Skeletal muscle satellite cell (primary cell): ENCODE measurements at regions not wholly inside any gene's neighbourhood (a gene's known extent, or its start where the extent isn't known, plus 50 kb on each side); places are given as distances from the start of the nearest gene placed in this dataset.
A peak's percentile ranks its signal among the peaks of the same experiment; 100 is the strongest.

ENCODE experiments used
- H3K27me3 ChIP-seq: 2 replicates; pipeline ENCODE4 v1.7.0; 2013; ENCODE audit warnings: low read length; ENCODE audit not compliant: control insufficient read depth, insufficient read depth
- H3K36me3 ChIP-seq: 2 replicates; pipeline ENCODE4 v1.7.0; 2013; ENCODE audit warnings: mild to moderate bottlenecking, control low read depth, low read length; ENCODE audit not compliant: insufficient read depth
- H3K4me1 ChIP-seq: 2 replicates; pipeline ENCODE4 v1.7.0; 2013; ENCODE audit warnings: low read length; ENCODE audit not compliant: control insufficient read depth, insufficient read depth
- H3K4me2 ChIP-seq: 2 replicates; pipeline ENCODE4 v1.7.0; 2013; ENCODE audit warnings: mild to moderate bottlenecking, low read length
- H3K4me3 ChIP-seq: 2 replicates; pipeline ENCODE4 v1.7.0; 2013; ENCODE audit warnings: low read length
- H3K9ac ChIP-seq: 2 replicates; pipeline ENCODE4 v1.7.0; 2013; ENCODE audit warnings: mild to moderate bottlenecking, low read depth, low read length, moderate library complexity
- H3K9me3 ChIP-seq: replicated peaks from 2 replicates; pipeline ENCODE4 v1.7.0; 2013; ENCODE audit warnings: mild to moderate bottlenecking, control low read depth, low read length

DNA sequence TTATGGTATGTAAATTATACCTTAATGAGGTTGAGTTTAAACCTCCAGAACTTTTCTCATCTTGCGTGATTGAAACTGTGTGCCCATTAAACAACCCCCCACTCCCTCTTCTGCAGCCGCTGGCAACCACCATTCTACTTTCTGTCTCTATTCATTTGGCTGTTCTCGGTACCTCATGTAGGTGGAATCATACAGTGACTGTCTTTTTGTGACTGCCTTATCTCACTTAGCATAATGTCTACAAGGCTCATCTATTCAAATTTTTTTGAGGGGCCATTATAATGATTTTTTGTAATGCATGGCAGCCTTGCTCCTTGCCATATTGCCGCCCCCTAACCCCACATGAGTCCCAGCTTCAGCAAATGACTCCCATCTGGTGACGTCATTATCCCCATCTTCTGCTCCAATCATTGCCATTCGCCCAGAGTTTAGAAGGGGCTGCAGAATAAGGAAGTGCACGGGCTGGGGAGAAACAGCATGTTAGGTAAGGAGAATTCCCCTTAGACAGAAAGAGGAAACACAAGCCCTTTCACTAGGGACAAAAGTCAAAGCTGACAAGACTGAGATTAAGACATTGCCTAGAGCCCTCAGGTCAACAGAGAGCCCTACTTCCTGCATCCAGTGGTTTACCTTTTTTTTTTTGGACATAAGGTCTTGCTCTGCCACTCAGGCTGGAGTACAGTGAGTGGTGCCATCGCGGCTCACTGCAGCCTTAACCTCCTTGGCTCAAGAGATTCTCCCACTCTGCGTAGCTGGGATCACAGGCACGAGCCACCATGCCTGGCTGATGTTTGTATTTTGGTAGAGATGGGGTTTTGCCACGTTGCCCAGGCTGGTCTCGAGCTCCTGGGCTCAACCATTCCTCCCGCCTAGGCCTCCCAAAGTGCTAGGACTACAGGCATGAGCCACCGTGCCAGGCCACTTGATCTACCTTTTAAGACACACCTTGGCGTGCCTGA is 78.4 kb upstream of the ERRFI1 start:
- H3K9ac ChIP-seq: no peak overlapping the region
- H3K27me3 ChIP-seq: no peaks in the 10 kb centered on the region
- no peaks in the 10 kb centered on the region for H3K9me3 ChIP-seq
- H3K4me1 ChIP-seq: peaks cover 14% of the 10 kb centered on the region
- no peak overlapping the region for H3K4me3 ChIP-seq
- no peak overlapping the region for H3K4me2 ChIP-seq
- H3K36me3 ChIP-seq: no peaks in the 10 kb centered on the region

DNA sequence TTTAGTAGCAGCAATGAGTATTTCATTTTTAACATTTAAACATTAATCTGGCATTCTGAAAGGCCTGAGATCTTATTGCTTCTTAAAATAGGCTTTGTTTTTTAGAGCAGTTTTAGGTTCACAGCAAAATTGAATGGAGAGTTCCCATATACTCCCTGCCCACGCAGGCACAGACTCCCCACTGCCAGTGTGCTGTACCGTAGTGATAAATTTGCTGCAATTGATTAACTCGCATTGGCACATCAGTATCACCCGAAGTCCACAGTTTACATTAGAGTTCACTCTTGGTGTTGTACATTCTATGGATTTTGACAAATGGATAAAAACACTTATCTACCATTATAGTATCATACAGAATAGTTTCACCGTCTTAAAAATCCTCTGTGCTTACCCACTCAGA is 71.8 kb upstream of the ERRFI1 start:
- H3K4me3 ChIP-seq: no peak overlapping the region
- no peaks in the 10 kb centered on the region for H3K27me3 ChIP-seq
- no peaks in the 10 kb centered on the region for H3K9me3 ChIP-seq
- peak overlapping the region; percentile 7 for H3K4me2 ChIP-seq
- peaks cover 54% of the 10 kb centered on the region for H3K4me1 ChIP-seq
- no peaks in the 10 kb centered on the region for H3K36me3 ChIP-seq
- peak overlapping the region; percentile 80 for H3K9ac ChIP-seq

- Histone ChIP-seq H3K4me2 (peak overlapping the region; percentile 62), H3K4me3 (no peak overlapping the region), H3K9me3 (no peaks in the 10 kb centered on the region), H3K27me3 (no peaks in the 10 kb centered on the region), H3K4me1 (peaks cover 57% of the 10 kb centered on the region), H3K36me3 (no peaks in the 10 kb centered on the region), H3K9ac (peak overlapping the region; percentile 85)
Measured at GRCh38 chr1:8097077-8097799, 71.1 kb upstream of the ERRFI1 start.

DNA sequence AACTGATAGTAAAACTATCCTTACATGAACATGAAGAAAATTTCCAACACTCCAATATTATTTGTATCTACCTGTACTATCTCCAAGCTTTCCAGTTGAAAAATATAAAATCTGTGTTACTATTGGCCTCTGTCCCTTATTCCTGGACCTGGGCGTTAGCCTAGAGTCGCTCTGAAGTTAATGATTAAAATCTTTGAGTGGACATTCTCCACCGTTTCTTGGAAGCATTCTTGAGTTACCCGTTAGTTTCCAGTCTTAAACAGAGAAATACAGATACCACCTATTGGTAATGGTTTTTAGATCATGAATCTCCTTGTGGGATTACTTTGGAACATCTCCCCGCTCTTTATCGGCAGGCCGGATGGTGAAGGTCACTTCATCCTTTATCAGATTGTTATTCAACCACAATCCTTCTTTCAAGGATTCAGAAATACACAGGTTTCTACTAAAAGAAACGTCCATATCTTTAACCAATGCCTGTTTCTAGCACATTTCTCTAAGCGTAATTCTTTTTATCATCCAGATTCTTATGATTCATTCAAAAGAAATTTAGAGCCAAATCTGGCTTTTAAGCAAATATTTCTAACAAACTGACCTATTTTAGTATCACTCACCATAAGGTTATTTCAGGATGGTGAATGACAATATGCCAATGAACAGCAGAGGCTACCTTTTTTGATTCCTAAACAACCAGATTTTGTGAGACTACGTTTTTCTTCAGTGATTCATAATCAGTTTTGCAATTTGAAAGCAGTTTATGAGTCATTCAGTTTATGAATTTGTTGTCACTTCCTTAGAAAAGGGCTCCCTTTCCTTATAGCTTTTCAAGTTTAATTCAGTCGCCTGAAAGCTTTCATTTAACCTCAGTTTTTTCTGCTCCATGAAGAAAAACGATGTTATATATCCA is 70.2 kb upstream of the ERRFI1 start:
- peak overlapping the region; percentile 62 for H3K4me2 ChIP-seq
- no peaks in the 10 kb centered on the region for H3K9me3 ChIP-seq
- no peaks in the 10 kb centered on the region for H3K27me3 ChIP-seq
- H3K4me1 ChIP-seq: peaks cover 65% of the 10 kb centered on the region
- H3K9ac ChIP-seq: peak overlapping the region; percentile 85
- H3K36me3 ChIP-seq: no peaks in the 10 kb centered on the region
- no peak overlapping the region for H3K4me3 ChIP-seq

- Histone ChIP-seq H3K4me1 (peaks cover 73% of the 10 kb centered on the region), H3K9ac (peak overlapping the region; percentile 85), H3K4me2 (no peak overlapping the region), H3K9me3 (no peaks in the 10 kb centered on the region), H3K4me3 (no peak overlapping the region), H3K27me3 (no peaks in the 10 kb centered on the region), H3K36me3 (no peaks in the 10 kb centered on the region)
Measured at GRCh38 chr1:8095584-8095983, 69.5 kb upstream of the ERRFI1 start.

DNA sequence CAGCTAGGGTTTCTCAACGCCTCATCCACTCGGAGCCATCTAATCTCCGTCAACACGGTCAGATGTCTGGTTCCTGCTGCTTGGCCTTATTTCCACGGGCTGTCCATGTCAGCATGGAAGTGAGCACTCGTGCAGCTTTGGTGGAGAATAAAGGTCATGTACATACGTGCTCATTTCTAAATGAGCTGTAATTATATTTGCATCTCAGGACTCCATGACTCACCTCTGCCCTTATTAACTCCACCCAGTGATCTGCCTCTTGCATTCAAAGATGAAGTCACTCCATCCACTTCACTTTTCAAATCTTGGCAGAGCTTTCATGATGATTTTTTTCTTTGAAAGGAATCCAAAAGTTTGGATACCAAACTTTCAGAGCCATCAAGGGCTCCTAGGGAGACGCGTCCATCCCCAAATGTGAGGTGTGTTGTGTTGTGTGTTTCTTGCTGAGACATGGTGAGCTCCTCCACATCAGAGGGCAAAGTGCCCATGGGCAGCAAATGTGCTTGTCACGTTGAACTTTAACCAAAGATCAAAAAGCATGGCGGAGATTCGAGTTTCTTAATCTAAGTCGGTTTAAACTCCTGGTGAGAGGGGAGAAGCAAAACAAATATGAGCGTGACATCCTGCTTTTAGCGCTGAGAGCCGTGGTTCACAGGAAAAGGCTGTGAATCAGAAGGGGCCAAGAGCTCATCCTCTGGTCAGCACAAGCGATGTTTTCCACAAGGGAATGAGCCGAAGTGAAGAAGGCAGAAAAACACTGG is 68.6 kb upstream of the ERRFI1 start:
- no peak overlapping the region for H3K4me3 ChIP-seq
- H3K27me3 ChIP-seq: no peaks in the 10 kb centered on the region
- no peaks in the 10 kb centered on the region for H3K9me3 ChIP-seq
- H3K9ac ChIP-seq: peak overlapping the region; percentile 85
- peaks cover 79% of the 10 kb centered on the region for H3K4me1 ChIP-seq
- no peaks in the 10 kb centered on the region for H3K36me3 ChIP-seq
- H3K4me2 ChIP-seq: peak overlapping the region; percentile 30

GRCh38 chr1:8093221-8093980 is 67.3 kb upstream of the ERRFI1 start:
- H3K36me3 ChIP-seq: no peaks in the 10 kb centered on the region
- H3K4me1 ChIP-seq: peaks cover 90% of the 10 kb centered on the region
- H3K9me3 ChIP-seq: no peaks in the 10 kb centered on the region
- no peak overlapping the region for H3K9ac ChIP-seq
- no peaks in the 10 kb centered on the region for H3K27me3 ChIP-seq
- H3K4me3 ChIP-seq: no peak overlapping the region
- no peak overlapping the region for H3K4me2 ChIP-seq

DNA sequence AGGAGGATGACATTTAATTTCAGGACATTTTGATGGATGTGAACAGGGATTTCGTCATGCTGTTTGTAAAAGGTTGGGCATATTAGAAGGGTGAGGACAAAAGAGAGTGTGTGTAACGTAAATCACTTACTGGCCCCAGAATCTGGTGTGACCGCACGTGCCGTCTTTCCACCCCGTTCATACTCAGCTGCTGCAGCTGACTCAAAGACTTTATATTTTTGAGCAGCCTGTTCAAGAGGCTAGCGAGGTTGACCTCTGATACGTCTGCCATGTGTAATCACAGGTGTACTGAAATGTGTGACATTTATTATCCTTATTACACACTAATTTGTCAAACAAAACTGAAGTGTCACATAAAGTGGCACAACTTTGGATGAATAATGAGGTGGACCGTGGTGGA is 66.5 kb upstream of the ERRFI1 start:
- Histone ChIP-seq H3K27me3 (no peaks in the 10 kb centered on the region), H3K9ac (peak overlapping the region; percentile 35), H3K4me2 (no peak overlapping the region), H3K9me3 (no peaks in the 10 kb centered on the region), H3K4me3 (no peak overlapping the region), H3K4me1 (peaks cover 82% of the 10 kb centered on the region), H3K36me3 (no peaks in the 10 kb centered on the region)

DNA sequence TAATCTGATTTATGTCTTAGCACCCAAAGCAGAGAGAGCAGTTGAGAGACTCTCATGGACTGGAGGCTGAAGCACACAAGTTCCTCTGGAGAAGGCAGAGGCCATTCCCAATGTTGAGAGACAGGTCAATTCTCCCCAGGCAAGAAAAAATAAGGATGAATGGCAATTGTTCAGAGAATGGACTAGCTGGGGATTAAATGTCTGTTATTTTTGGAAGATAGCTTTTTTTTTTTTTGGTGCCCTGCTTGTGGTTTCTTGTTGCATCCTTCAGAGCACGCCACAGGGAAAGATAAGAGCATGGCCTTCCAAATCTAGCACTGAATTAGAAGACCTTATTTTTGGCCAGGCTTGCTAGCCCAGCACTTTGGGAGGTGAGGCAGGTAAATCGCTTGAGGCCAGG is 65.6 kb upstream of the ERRFI1 start:
- peak overlapping the region; percentile 80 for H3K9ac ChIP-seq
- no peaks in the 10 kb centered on the region for H3K27me3 ChIP-seq
- no peak overlapping the region for H3K4me3 ChIP-seq
- peak overlapping the region; percentile 5 for H3K4me2 ChIP-seq
- H3K4me1 ChIP-seq: peaks cover 74% of the 10 kb centered on the region
- H3K9me3 ChIP-seq: no peaks in the 10 kb centered on the region
- no peaks in the 10 kb centered on the region for H3K36me3 ChIP-seq

DNA sequence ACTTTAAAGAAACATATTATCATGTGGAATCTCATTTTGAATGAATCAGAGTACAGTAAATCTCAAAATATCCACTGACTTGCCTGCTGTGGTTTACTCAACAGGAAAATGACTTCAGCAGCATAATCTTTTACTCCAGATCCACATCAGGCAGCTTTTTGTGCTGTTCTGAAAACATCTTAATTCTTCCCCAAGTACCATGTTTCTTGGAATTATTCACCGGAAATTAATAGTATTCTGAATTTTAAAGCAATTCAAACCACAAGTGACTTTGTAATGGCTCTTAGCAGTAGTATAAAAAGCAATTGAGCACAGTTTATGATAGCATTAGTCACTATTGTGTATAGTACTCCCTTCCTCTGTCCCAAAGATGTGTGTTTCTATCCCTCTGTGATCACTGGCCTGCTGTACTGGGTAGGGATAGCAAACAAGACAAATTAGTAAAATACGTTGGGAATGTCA is 64.2 kb upstream of the ERRFI1 start:
- H3K9ac ChIP-seq: peak overlapping the region; percentile 80

More for the DNA sequence above, 64.2 kb upstream of the ERRFI1 start:
- no peaks in the 10 kb centered on the region for H3K36me3 ChIP-seq
- H3K4me2 ChIP-seq: no peak overlapping the region
- no peak overlapping the region for H3K4me3 ChIP-seq
- H3K9me3 ChIP-seq: no peaks in the 10 kb centered on the region
- peaks cover 61% of the 10 kb centered on the region for H3K4me1 ChIP-seq
- H3K27me3 ChIP-seq: no peaks in the 10 kb centered on the region
